ENCODE measurements at regions not wholly inside any gene's neighbourhood (a gene's known extent, or its start where the extent isn't known, plus 50 kb on each side); places are given as distances from the start of the nearest gene placed in this dataset.

GRCh38 chr5:73266176-73266738 is 93.3 kb downstream of the TMEM174 start:
- POLR2A ChIA-PET, result no interaction called here
- DNase-seq (ENCODE audit: low read depth in 1 of 2, low spot score in 1 of 2), result no peak
- FAIRE-seq, result no peak
- CTCF ChIA-PET, result interaction anchor here (1.2 to 1.6 kb wide), 3 partner anchors 50 to 185 kb away, joined by 3 to 6 read pairs (median 5); no protein-coding TSS in a partner anchor
- Histone ChIP-seq H3K4me2 (no peak overlapping the region), H3K4me3 (no peak overlapping the region), H3K4me1 (no peaks in the 10 kb centered on the region), H3K9me3 (no peaks in the 10 kb centered on the region), H3K27ac (no peak overlapping the region)
- 83% methylated on average over 5 of the region's 5 CpGs for WGBS (ENCODE audit: missing lambda C conversion rate)
- ATAC-seq, result no peak
- TF ChIP-seq CBX2 (IDR thresholded peaks at IDR 0.05; ENCODE audit: borderline replicate concordance, low read depth) (no peak), CHD4 (IDR thresholded peaks at IDR 0.05; ENCODE audit: borderline replicate concordance) (no peak), JUNB (IDR thresholded peaks at IDR 0.05) (no peak), MAX (IDR thresholded peaks at IDR 0.05) (no peak), BCL3 (IDR thresholded peaks at IDR 0.05) (no peak), RFX5 (IDR thresholded peaks at IDR 0.05) (no peak), FOSL2 (IDR thresholded peaks at IDR 0.05) (no peak), FOSL2 (CRISPR knock-in tag; IDR thresholded peaks at IDR 0.05) (no peak), HEYL (CRISPR knock-in tag; IDR thresholded peaks at IDR 0.05) (no peak), EHF (CRISPR knock-in tag; IDR thresholded peaks at IDR 0.05) (no peak), PHF8 (IDR thresholded peaks at IDR 0.05; ENCODE audit: borderline replicate concordance, low read depth) (no peak), RCOR1 (IDR thresholded peaks at IDR 0.05; ENCODE audit: low read depth, low read length) (no peak), ATOH8 (CRISPR knock-in tag; IDR thresholded peaks at IDR 0.05; ENCODE audit: low read depth) (no peak), POLR2AphosphoS2 (conservative IDR thresholded peaks at IDR 0.05; ENCODE audit: low read length) (no peak), HES2 (IDR thresholded peaks at IDR 0.05) (no peak), GATA3 (IDR thresholded peaks at IDR 0.05; ENCODE audit: borderline replicate concordance) (no peak), HOXB5 (CRISPR knock-in tag; IDR thresholded peaks at IDR 0.05) (no peak), HDAC2 (IDR thresholded peaks at IDR 0.05) (no peak)

- H3K9me3 ChIP-seq, result no peaks in the 10 kb centered on the region
- TF ChIP-seq PBX3 (IDR thresholded peaks at IDR 0.05) (no peak), ZNF302 (CRISPR knock-in tag; IDR thresholded peaks at IDR 0.05) (no peak), NPAS2 (CRISPR knock-in tag; IDR thresholded peaks at IDR 0.05; ENCODE audit: borderline replicate concordance) (no peak), FOXS1 (CRISPR knock-in tag; IDR thresholded peaks at IDR 0.05) (no peak)
- no peak for ATAC-seq
- ChIA-PET POLR2A (no interaction called here), CTCF (interaction anchor here (1.2 kb wide), 1 partner anchor 186 kb away, joined by 5 read pairs; no protein-coding TSS in a partner anchor)
- no peak for DNase-seq (ENCODE audit: low read depth in 1 of 2, low spot score in 1 of 2)
- H3K4me2 ChIP-seq, result no peak overlapping the region
- no peak overlapping the region for H3K4me3 ChIP-seq
- WGBS (ENCODE audit: missing lambda C conversion rate), result 91% methylated on average over 3 of the region's 3 CpGs
- H3K4me1 ChIP-seq, result no peaks in the 10 kb centered on the region
- no peak overlapping the region for H3K27ac ChIP-seq
- FAIRE-seq, result no peak
These were observed 92.6 kb downstream of the TMEM174 start for GRCh38 chr5:73265641-73266040.

GRCh38 chr5:73264631-73265030 is 91.6 kb downstream of the TMEM174 start:
- POLR2A ChIA-PET, result no interaction called here
- ATAC-seq, result no peak
- Histone ChIP-seq H3K4me3 (no peak overlapping the region), H3K4me2 (no peak overlapping the region), H3K27ac (no peak overlapping the region), H3K4me1 (no peaks in the 10 kb centered on the region), H3K9me3 (no peaks in the 10 kb centered on the region)
- CTCF ChIA-PET, result interaction anchor here (0.9 to 1.4 kb wide), 2 partner anchors 10 to 14 kb away, joined by 3 read pairs; no protein-coding TSS in a partner anchor
- FAIRE-seq, result no peak
- no peak for DNase-seq (ENCODE audit: low read depth in 1 of 2, low spot score in 1 of 2)
- WGBS (ENCODE audit: missing lambda C conversion rate), result 87% methylated on average over 5 of the region's 5 CpGs
- TF ChIP-seq JUNB (IDR thresholded peaks at IDR 0.05), result no peak
- no peak for TF ChIP-seq NR3C1 (IDR thresholded peaks at IDR 0.05)
- no peak for TF ChIP-seq RCOR1 (IDR thresholded peaks at IDR 0.05; ENCODE audit: low read depth, low read length)
- no peak for TF ChIP-seq PHF8 (IDR thresholded peaks at IDR 0.05; ENCODE audit: borderline replicate concordance, low read depth)
- TF ChIP-seq GATA3 (IDR thresholded peaks at IDR 0.05; ENCODE audit: borderline replicate concordance), result no peak
- TF ChIP-seq EP300 (IDR thresholded peaks at IDR 0.05), result no peak
- TF ChIP-seq SMC3 (IDR thresholded peaks at IDR 0.05), result no peak
- no peak for TF ChIP-seq RARB (CRISPR knock-in tag; IDR thresholded peaks at IDR 0.05)
- TF ChIP-seq JUN (IDR thresholded peaks at IDR 0.05), result no peak
- no peak for TF ChIP-seq RNF2 (IDR thresholded peaks at IDR 0.05; ENCODE audit: borderline replicate concordance, low read depth)
- TF ChIP-seq PBX3 (IDR thresholded peaks at IDR 0.05), result no peak
- TF ChIP-seq ZSCAN20 (CRISPR knock-in tag; IDR thresholded peaks at IDR 0.05), result no peak
- no peak for TF ChIP-seq MAZ (IDR thresholded peaks at IDR 0.05; ENCODE audit: borderline replicate concordance, low read depth, low read length)
- TF ChIP-seq POLR2A (IDR thresholded peaks at IDR 0.05; ENCODE audit: low read length), result no peak
- no peak for TF ChIP-seq MAFK (IDR thresholded peaks at IDR 0.05; ENCODE audit: partially characterized antibody)
- TF ChIP-seq TFCP2L1 (CRISPR knock-in tag; IDR thresholded peaks at IDR 0.05), result no peak
- no peak for TF ChIP-seq ZNF302 (CRISPR knock-in tag; IDR thresholded peaks at IDR 0.05)

Data from A549 (cell line).